ENCODE measurements at regions not wholly inside any gene's neighbourhood (a gene's known extent, or its start where the extent isn't known, plus 50 kb on each side); places are given as distances from the start of the nearest gene placed in this dataset.

- TF ChIP-seq, protein P1, sequence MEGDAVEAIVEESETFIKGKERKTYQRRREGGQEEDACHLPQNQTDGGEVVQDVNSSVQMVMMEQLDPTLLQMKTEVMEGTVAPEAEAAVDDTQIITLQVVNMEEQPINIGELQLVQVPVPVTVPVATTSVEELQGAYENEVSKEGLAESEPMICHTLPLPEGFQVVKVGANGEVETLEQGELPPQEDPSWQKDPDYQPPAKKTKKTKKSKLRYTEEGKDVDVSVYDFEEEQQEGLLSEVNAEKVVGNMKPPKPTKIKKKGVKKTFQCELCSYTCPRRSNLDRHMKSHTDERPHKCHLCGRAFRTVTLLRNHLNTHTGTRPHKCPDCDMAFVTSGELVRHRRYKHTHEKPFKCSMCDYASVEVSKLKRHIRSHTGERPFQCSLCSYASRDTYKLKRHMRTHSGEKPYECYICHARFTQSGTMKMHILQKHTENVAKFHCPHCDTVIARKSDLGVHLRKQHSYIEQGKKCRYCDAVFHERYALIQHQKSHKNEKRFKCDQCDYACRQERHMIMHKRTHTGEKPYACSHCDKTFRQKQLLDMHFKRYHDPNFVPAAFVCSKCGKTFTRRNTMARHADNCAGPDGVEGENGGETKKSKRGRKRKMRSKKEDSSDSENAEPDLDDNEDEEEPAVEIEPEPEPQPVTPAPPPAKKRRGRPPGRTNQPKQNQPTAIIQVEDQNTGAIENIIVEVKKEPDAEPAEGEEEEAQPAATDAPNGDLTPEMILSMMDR (IDR thresholded peaks at IDR 0.05) = no peak
- no peak for TF ChIP-seq POLR2A (IDR thresholded peaks at IDR 0.05)
Observed at GRCh38 chr5:127206320-127207113, 84.1 kb upstream of the MEGF10 start.
